ENCODE measurements at regions not wholly inside any gene's neighbourhood (a gene's known extent, or its start where the extent isn't known, plus 50 kb on each side); places are given as distances from the start of the nearest gene placed in this dataset.
A peak's percentile ranks its signal among the peaks of the same experiment; 100 is the strongest.

GRCh38 chrX:97897998-97898397 is 1014.3 kb downstream of the RPA4 start:
- no peak for DNase-seq
- Histone ChIP-seq H2BK12ac (ENCODE audit: insufficient read length, low read depth, low read length) (no peak overlapping the region), H4K8ac (replicated peaks; ENCODE audit: insufficient read length, low read depth, low read length) (no peak overlapping the region)

More at GRCh38 chrX:97897998-97898397, 1014.3 kb downstream of the RPA4 start:
- Histone ChIP-seq H2AK5ac (ENCODE audit: insufficient read length, low read length) (no peak overlapping the region), H3T11ph (ENCODE audit: low read length) (no peak overlapping the region), H3K27ac (ENCODE audit: insufficient read length, low read depth, low read length) (no peak overlapping the region), H2BK5ac (ENCODE audit: insufficient read length, low read length) (no peak overlapping the region), H3K4me2 (ENCODE audit: insufficient read depth, insufficient read length, low read length) (no peak overlapping the region), H4K91ac (ENCODE audit: insufficient read length, low read depth, low read length) (no peak overlapping the region), H3K4ac (ENCODE audit: low read depth, low read length) (no peak overlapping the region), H4K5ac (ENCODE audit: insufficient read length, low read depth, low read length) (no peak overlapping the region), H3K23me2 (ENCODE audit: insufficient read length, low read depth, low read length, poor library complexity, severe bottlenecking) (no peaks in the 10 kb centered on the region), H2BK120ac (ENCODE audit: low read depth, low read length, poor library complexity, severe bottlenecking) (no peak overlapping the region), H3K79me2 (ENCODE audit: insufficient read depth, low read length) (no peaks in the 10 kb centered on the region), H3K79me1 (ENCODE audit: insufficient read depth, low read depth, low read length, poor library complexity, severe bottlenecking) (no peaks in the 10 kb centered on the region), H2AFZ (ENCODE audit: low read length) (no peak overlapping the region), H4K20me1 (ENCODE audit: control insufficient read depth, insufficient read depth, insufficient read length) (no peaks in the 10 kb centered on the region), H3K9ac (ENCODE audit: extremely low read depth, insufficient read length, low read length) (no peak overlapping the region), H3K18ac (ENCODE audit: insufficient read length, low read depth, low read length) (no peak overlapping the region), H3K9me3 (ENCODE audit: control insufficient read depth, low read depth, low read length) (no peaks in the 10 kb centered on the region), H3K4me1 (ENCODE audit: insufficient read depth, low read length) (peaks cover 3% of the 10 kb centered on the region; the same call in 1 of the 2 replicates), H3K23ac (ENCODE audit: insufficient read length, low read depth, low read length) (no peak overlapping the region), H3K14ac (ENCODE audit: insufficient read depth, low read length) (no peak overlapping the region), H3K27me3 (ENCODE audit: insufficient read depth, low read length) (no peaks in the 10 kb centered on the region), H2BK15ac (ENCODE audit: low read depth, low read length) (no peak overlapping the region), H3K56ac (ENCODE audit: insufficient read length, low read depth, low read length) (no peak overlapping the region), H2BK20ac (ENCODE audit: low read depth, low read length, poor library complexity, severe bottlenecking) (no peak overlapping the region)
- TF ChIP-seq CTCF (conservative IDR thresholded peaks at IDR 0.05), result peak; percentile 24; the same call in 1 of the 3 replicates
- no CpG with 5 or more reads among the region's 1 CpG for WGBS (ENCODE audit: extremely low coverage, insufficient read length, low lambda C conversion rate)
- H3K4me1 Mint-ChIP-seq, result peaks cover 21% of the 10 kb centered on the region in 2 experiments
- peaks cover 0 to 1% (median 0%) of the 10 kb centered on the region in 3 experiments; a peak in 2 of 7 replicates for H3K36me3 Mint-ChIP-seq (ENCODE audit: insufficient read depth in 1 of 3, low read depth in 3 of 3)
- H3K27me3 Mint-ChIP-seq (ENCODE audit: low read depth), result no peaks in the 10 kb centered on the region
- peaks cover 0 to under 1% of the 10 kb centered on the region in 2 experiments; a peak in 2 of 5 replicates for H3K9me3 Mint-ChIP-seq
- H3K4me3 Mint-ChIP-seq, result no peak overlapping the region
- no peak overlapping the region for H3K27ac Mint-ChIP-seq

Measured in H9 (cell line).